Neuronal stem cell (in vitro differentiated cells): ENCODE measurements at regions not wholly inside any gene's neighbourhood (a gene's known extent, or its start where the extent isn't known, plus 50 kb on each side); places are given as distances from the start of the nearest gene placed in this dataset.

Source experiments
- DNase-seq: peaks from one replicate; pipeline ENCODE4 v3.0.0-alpha.2; 2013; ENCODE audit warnings: low spot score
- H2AFZ ChIP-seq: one replicate; pipeline ENCODE4 v1.6.1; 2013; ENCODE audit warnings: mild to moderate bottlenecking, low read length, inconsistent platforms
- H2AK5ac ChIP-seq: 2 replicates; pipeline ENCODE4 v1.6.1; 2013; ENCODE audit warnings: low read depth, mild to moderate bottlenecking, inconsistent platforms, low read length, moderate library complexity, mixed read lengths
- H2BK120ac ChIP-seq: 2 replicates; pipeline ENCODE4 v1.6.1; 2013; ENCODE audit warnings: low read depth, mild to moderate bottlenecking, inconsistent platforms, low read length, moderate library complexity, mixed read lengths
- H2BK12ac ChIP-seq: one replicate; pipeline ENCODE4 v1.6.1; 2013; ENCODE audit warnings: low read length, inconsistent platforms
- H2BK15ac ChIP-seq: 2 replicates; pipeline ENCODE4 v1.6.1; 2013; ENCODE audit warnings: mild to moderate bottlenecking, low read length, inconsistent platforms, mixed read lengths
- H2BK5ac ChIP-seq: one replicate; pipeline ENCODE4 v1.6.1; 2013; ENCODE audit warnings: inconsistent platforms, mild to moderate bottlenecking, low read length, moderate library complexity
- H3K14ac ChIP-seq: one replicate; pipeline ENCODE4 v1.6.1; 2013; ENCODE audit warnings: low read length, inconsistent platforms
- H3K18ac ChIP-seq: 2 replicates; pipeline ENCODE4 v1.6.1; 2013; ENCODE audit warnings: low read length, inconsistent platforms
- H3K23ac ChIP-seq: 2 replicates; pipeline ENCODE4 v1.6.1; 2013; ENCODE audit warnings: low read depth, mild to moderate bottlenecking, mixed read lengths, low read length, inconsistent platforms; ENCODE audit not compliant: poor library complexity
- H3K27ac ChIP-seq: replicated peaks from 3 replicates; pipeline ENCODE4 v1.5.1; 2013; ENCODE audit warnings: low read length, inconsistent platforms
- H3K27me3 ChIP-seq, 3 experiments: 2 replicates each; pipeline ENCODE4 v1.6.1; 2013; ENCODE audit warnings: low read length in 3 of 3, mild to moderate bottlenecking in 2 of 3, inconsistent platforms in 1 of 3, low read depth in 1 of 3, mixed read lengths in 1 of 3, moderate library complexity in 1 of 3; ENCODE audit not compliant: control insufficient read depth in 3 of 3, insufficient read depth in 3 of 3
- H3K36me3 ChIP-seq, 2 donors: replicated peaks in 1 of 2; 2 replicates each; pipeline ENCODE4 v1.6.1; 2013; ENCODE audit warnings: low read length in 2 of 2; ENCODE audit not compliant: control insufficient read depth in 2 of 2, insufficient read depth in 2 of 2
- H3K4ac ChIP-seq: 2 replicates; pipeline ENCODE4 v1.6.1; 2013; ENCODE audit warnings: inconsistent platforms, mild to moderate bottlenecking, low read length, moderate library complexity
- H3K4me1 ChIP-seq, 2 donors: 1 replicate in 1 of 2; 2 replicates in 1 of 2; pipeline ENCODE4 v1.6.1; 2013; ENCODE audit warnings: low read length in 2 of 2, low read depth in 1 of 2; ENCODE audit not compliant: control insufficient read depth in 2 of 2, insufficient read depth in 1 of 2
- H3K4me2 ChIP-seq: one replicate; pipeline ENCODE4 v1.6.1; 2013; ENCODE audit warnings: mild to moderate bottlenecking, low read length, inconsistent platforms; ENCODE audit not compliant: insufficient read depth, poor library complexity, severe bottlenecking
- H3K4me3 ChIP-seq, 2 donors: 2 replicates each; pipeline ENCODE4 v1.5.1; 2013; ENCODE audit warnings: low read length in 2 of 2, mild to moderate bottlenecking in 2 of 2, inconsistent platforms in 1 of 2, moderate library complexity in 1 of 2
- H3K79me1 ChIP-seq: one replicate; pipeline ENCODE4 v1.6.1; 2013; ENCODE audit warnings: low read depth, mild to moderate bottlenecking, inconsistent platforms, low read length, moderate library complexity
- H3K9ac ChIP-seq: one replicate; pipeline ENCODE4 v1.6.1; 2013; ENCODE audit warnings: mild to moderate bottlenecking, low read depth, low read length, inconsistent platforms; ENCODE audit not compliant: poor library complexity
- H3K9me3 ChIP-seq, 2 donors: replicated peaks in 1 of 2; 2 replicates each; pipeline versions ENCODE3 to v1.6.1; 2013; ENCODE audit warnings: low read length in 2 of 2, mild to moderate bottlenecking in 2 of 2, inconsistent platforms in 1 of 2, low read depth in 1 of 2, mixed read lengths in 1 of 2, moderate library complexity in 1 of 2; ENCODE audit not compliant: control insufficient read depth in 2 of 2, insufficient read depth in 1 of 2
- H4K8ac ChIP-seq: one replicate; pipeline ENCODE4 v1.6.1; 2013; ENCODE audit warnings: low read depth, mild to moderate bottlenecking, inconsistent platforms, low read length, moderate library complexity
- H4K91ac ChIP-seq: one replicate; pipeline ENCODE4 v1.6.1; 2013; ENCODE audit warnings: low read length, low read depth, mild to moderate bottlenecking, inconsistent platforms; ENCODE audit not compliant: poor library complexity
- WGBS, 2 donors: extraction: QIAGEN DNeasy Blood & Tissue Kit; methylation state at CpG; one replicate each; pipeline ENCODE4 v1.1.7; 2013; ENCODE audit warnings: missing lambda C conversion rate in 2 of 2, mixed read lengths in 1 of 2; ENCODE audit not compliant: insufficient read length in 2 of 2, insufficient replicate concordance in 1 of 2; ENCODE audit errors: extremely low coverage in 2 of 2; 5-methylcytosine and 5-hydroxymethylcytosine counted together

DNA sequence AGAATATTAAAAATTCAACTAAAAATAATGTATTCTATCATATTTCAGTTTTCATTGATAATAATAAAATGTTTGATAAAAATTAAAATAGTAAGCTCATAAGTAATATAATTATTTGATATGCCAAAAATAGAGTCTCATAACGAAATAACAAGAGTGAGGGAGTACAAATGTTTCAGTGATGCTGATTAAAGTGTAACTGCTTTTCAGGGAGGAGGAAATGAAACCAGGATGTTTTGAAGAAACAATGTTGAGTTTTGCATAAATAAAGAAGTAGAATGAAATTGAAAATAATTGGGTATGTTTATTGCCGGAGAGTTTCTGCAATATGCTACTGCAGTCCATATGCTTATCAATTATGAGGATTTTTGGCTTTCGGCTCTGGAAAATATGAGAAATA, 1159.8 kb upstream of the ADGRL2 start:
- H3K4me3 ChIP-seq = no peak overlapping the region
- H3K4ac ChIP-seq = no peak overlapping the region
- H2AK5ac ChIP-seq = no peak overlapping the region
- no peak overlapping the region for H2BK120ac ChIP-seq
- H3K9ac ChIP-seq = no peak overlapping the region
- no peaks in the 10 kb centered on the region for H3K4me1 ChIP-seq
- no peaks in the 10 kb centered on the region for H3K36me3 ChIP-seq
- no peak for DNase-seq
- H2BK5ac ChIP-seq = no peak overlapping the region
- no peak overlapping the region for H3K4me2 ChIP-seq
- no peak overlapping the region for H2BK15ac ChIP-seq
- H4K8ac ChIP-seq = no peak overlapping the region
- no peak overlapping the region for H3K23ac ChIP-seq
- H3K9me3 ChIP-seq = peaks cover 0 to 2% of the 10 kb centered on the region in 2 donors
- no peak overlapping the region for H3K27ac ChIP-seq
- H3K27me3 ChIP-seq = no peaks in the 10 kb centered on the region
- no peak overlapping the region for H4K91ac ChIP-seq
- H3K18ac ChIP-seq = no peak overlapping the region
- H2BK12ac ChIP-seq = no peak overlapping the region
- H2AFZ ChIP-seq = no peak overlapping the region
- no peaks in the 10 kb centered on the region for H3K79me1 ChIP-seq
- 100% methylated on average over 1 of the region's 3 CpGs; no CpG with 5 or more reads in 1 of the 2 donors for WGBS, 2 donors
- no peak overlapping the region for H3K14ac ChIP-seq

DNA sequence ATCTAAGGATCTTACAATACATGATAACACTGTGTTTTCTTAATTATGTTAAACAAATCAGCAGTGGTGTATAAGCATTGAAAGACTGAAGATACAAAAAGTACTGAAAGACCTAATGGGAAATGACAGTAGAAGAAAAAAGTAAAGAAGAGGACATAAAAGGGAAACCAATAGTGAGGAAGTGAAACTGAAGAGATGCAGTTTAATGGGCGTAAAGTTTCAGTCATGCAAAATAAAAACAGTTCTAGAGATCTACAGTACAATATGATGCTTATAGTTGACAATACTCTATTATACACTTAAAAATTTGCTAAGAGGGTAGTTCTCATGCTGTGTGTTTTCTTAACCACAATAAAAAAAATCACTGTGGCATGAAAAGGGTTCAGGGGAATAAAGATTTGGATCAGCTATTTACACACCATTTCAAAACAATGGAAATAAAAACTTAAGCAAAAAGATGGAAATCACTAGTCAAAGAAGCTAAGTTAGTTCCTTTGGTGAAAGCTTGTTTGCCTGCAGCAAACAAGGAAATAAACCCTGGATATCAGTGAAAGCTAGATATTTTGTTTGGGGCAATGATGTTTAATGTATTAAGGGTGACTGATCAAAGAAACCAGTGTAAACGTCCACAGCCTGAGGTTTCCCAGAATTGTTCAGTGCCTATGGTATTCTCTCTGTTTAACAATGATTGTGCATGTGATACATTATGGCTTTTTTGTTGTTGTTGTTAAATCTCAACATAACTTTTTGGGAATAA, 1160.8 kb upstream of the ADGRL2 start:
- Histone ChIP-seq H2AFZ (peak overlapping the region; percentile 14), H3K36me3 (no peaks in the 10 kb centered on the region), H2BK5ac (no peak overlapping the region), H3K27me3 (no peaks in the 10 kb centered on the region), H2AK5ac (no peak overlapping the region), H3K4me3 (no peak overlapping the region), H3K23ac (no peak overlapping the region), H3K27ac (no peak overlapping the region), H3K9me3 (peaks cover 2 to 3% of the 10 kb centered on the region in 2 donors), H3K18ac (no peak overlapping the region), H2BK15ac (no peak overlapping the region), H3K4me1 (no peaks in the 10 kb centered on the region), H3K4ac (no peak overlapping the region), H2BK120ac (no peak overlapping the region), H3K9ac (no peak overlapping the region), H4K91ac (no peak overlapping the region), H3K79me1 (no peaks in the 10 kb centered on the region), H4K8ac (no peak overlapping the region), H2BK12ac (no peak overlapping the region), H3K14ac (no peak overlapping the region), H3K4me2 (no peak overlapping the region)
- no CpG with 5 or more reads among the region's 2 CpGs for WGBS, 2 donors
- DNase-seq = no peak

DNA sequence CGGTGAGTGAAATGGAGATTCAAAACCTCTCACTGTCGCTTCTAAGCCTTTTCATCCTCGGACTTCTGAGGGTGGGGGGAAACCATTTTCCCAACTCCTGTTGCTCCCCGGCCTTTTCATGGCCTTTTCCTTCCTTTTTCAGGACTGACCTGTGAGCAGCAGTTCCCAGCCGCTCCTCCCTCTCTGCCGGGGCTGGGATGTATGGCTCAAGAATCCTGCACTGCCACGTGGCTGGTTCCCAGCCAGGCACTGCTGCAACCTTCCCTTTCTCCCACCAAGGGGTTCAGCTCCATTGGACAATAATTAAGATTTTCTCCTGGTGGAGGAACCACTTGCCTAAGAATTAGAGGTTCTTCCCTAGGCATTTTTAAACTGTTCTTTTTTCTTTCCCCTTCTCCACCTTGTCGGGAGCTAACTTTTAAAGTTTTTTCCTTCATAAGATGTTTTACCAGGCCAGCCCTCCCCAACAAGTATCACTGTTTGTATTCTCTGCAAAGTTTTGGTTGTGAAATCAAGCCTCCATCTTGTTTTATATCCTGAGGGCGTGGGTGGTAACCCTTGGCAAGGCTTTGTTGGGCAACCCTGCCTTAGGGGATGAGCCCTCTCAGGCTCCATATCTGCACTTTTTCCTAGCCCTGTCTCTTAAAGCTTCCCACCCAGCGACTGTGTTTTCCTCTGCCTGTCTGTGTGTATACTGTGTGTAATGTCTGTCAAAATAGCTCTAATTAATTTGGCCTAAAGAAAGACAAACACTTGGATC, 1166.6 kb upstream of the ADGRL2 start:
- H2AFZ ChIP-seq = peak overlapping the region; percentile 76
- H4K8ac ChIP-seq = no peak overlapping the region
- H3K9me3 ChIP-seq = peaks cover 3 to 5% of the 10 kb centered on the region in 2 donors
- H3K27me3 ChIP-seq = no peaks in the 10 kb centered on the region
- no peak overlapping the region for H3K9ac ChIP-seq
- no peaks in the 10 kb centered on the region for H3K79me1 ChIP-seq
- no peak overlapping the region for H3K4me2 ChIP-seq
- H2AK5ac ChIP-seq = no peak overlapping the region
- no peaks in the 10 kb centered on the region for H3K36me3 ChIP-seq
- no peak overlapping the region for H3K23ac ChIP-seq
- H3K4me3 ChIP-seq = no peak overlapping the region
- H3K14ac ChIP-seq = no peak overlapping the region
- H4K91ac ChIP-seq = no peak overlapping the region
- no CpG with 5 or more reads among the region's 10 CpGs for WGBS, 2 donors
- DNase-seq = no peak
- H2BK5ac ChIP-seq = no peak overlapping the region
- no peak overlapping the region for H2BK120ac ChIP-seq
- no peak overlapping the region for H2BK12ac ChIP-seq
- no peaks in the 10 kb centered on the region for H3K4me1 ChIP-seq
- no peak overlapping the region for H3K4ac ChIP-seq
- no peak overlapping the region for H3K27ac ChIP-seq
- peak overlapping the region; percentile 36 for H3K18ac ChIP-seq
- H2BK15ac ChIP-seq = no peak overlapping the region

DNA sequence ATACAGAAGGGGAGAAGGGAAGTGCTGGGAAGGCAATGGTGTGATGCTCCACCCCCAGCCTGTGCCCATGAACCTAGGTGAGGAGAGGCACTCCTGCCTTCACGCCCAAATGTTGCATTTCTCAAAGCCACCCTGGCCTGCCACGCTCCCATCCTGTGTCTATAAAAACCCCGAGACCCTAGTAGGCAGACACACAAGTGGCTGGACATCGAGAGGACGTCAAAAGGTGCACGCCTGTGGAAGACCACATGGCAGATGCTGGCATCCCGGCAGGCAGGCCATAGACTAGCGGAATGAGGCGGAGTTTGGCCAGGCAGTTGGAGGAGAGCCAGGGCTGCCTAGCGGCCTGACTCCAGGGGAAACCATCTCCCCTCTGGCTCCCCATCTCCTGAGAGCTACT, 1168.5 kb upstream of the ADGRL2 start:
- no peak overlapping the region for H4K91ac ChIP-seq
- H3K27ac ChIP-seq = no peak overlapping the region
- peak overlapping the region; percentile 82 for H2BK5ac ChIP-seq
- no peak overlapping the region for H3K9ac ChIP-seq
- H3K14ac ChIP-seq = no peak overlapping the region
- no peak overlapping the region for H3K4ac ChIP-seq
- no peak overlapping the region for H2BK12ac ChIP-seq
- no peaks in the 10 kb centered on the region for H3K4me1 ChIP-seq
- no peak for DNase-seq
- H2AFZ ChIP-seq = no peak overlapping the region
- H2BK120ac ChIP-seq = no peak overlapping the region
- H3K4me2 ChIP-seq = no peak overlapping the region
- H3K4me3 ChIP-seq = peak overlapping the region in 1 of 2 donors; percentile 61
- no peak overlapping the region for H3K23ac ChIP-seq
- no peaks in the 10 kb centered on the region for H3K36me3 ChIP-seq
- H3K79me1 ChIP-seq = no peaks in the 10 kb centered on the region
- H3K18ac ChIP-seq = peak overlapping the region; percentile 38
- WGBS, 2 donors = no CpG with 5 or more reads among the region's 10 CpGs
- H2AK5ac ChIP-seq = no peak overlapping the region
- no peaks in the 10 kb centered on the region for H3K27me3 ChIP-seq
- no peak overlapping the region for H4K8ac ChIP-seq
- peaks cover 3 to 5% of the 10 kb centered on the region in 2 donors for H3K9me3 ChIP-seq
- no peak overlapping the region for H2BK15ac ChIP-seq
